Mammary epithelial cell (primary cell): ENCODE measurements at regions not wholly inside any gene's neighbourhood (a gene's known extent, or its start where the extent isn't known, plus 50 kb on each side); places are given as distances from the start of the nearest gene placed in this dataset.
"Not testable (repeated sequence)": the region's sequence is repeated elsewhere in the genome, so short reads cannot be mapped to it uniquely, and the experiment has no call there.

Experiments used
- EZH2 ChIP-seq: IDR thresholded peaks from 2 replicates; pipeline ENCODE4 v1.6.1; 2012; ENCODE audit warnings: low read length, inconsistent platforms, borderline replicate concordance
- TF ChIP-seq, protein P1 (sequence below), 2 donors: IDR thresholded peaks in 1 of 2; conservative IDR thresholded peaks in 1 of 2; 2 replicates each; pipeline ENCODE4 v1.5.1; 2011 to 2012; ENCODE audit warnings: inconsistent platforms in 2 of 2, low read length in 2 of 2, mild to moderate bottlenecking in 2 of 2, control low read depth in 1 of 2, low read depth in 1 of 2; ENCODE audit not compliant: insufficient read depth in 1 of 2; ENCODE audit errors: extremely low read depth in 1 of 2

DNA sequence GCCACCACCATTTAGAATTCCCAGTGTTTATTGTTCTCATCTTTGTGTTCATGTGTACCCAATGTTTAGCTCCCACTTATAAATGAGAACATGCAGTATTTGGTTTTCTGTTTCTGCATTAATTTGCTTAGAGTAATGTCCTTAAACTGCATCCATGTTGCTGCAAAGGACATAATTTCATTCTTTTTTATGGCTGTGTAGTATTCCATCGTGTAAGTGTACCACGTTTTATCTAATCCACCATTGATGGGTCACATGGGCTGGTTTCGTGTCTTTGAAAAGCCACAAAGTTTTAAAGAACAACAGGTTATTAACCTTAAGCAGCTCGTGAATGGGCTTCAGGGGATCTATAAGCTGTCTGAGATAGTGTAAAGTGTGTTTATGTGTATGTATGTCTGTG is 125.2 kb upstream of the CDIN1 start:
- TF ChIP-seq, protein P1, sequence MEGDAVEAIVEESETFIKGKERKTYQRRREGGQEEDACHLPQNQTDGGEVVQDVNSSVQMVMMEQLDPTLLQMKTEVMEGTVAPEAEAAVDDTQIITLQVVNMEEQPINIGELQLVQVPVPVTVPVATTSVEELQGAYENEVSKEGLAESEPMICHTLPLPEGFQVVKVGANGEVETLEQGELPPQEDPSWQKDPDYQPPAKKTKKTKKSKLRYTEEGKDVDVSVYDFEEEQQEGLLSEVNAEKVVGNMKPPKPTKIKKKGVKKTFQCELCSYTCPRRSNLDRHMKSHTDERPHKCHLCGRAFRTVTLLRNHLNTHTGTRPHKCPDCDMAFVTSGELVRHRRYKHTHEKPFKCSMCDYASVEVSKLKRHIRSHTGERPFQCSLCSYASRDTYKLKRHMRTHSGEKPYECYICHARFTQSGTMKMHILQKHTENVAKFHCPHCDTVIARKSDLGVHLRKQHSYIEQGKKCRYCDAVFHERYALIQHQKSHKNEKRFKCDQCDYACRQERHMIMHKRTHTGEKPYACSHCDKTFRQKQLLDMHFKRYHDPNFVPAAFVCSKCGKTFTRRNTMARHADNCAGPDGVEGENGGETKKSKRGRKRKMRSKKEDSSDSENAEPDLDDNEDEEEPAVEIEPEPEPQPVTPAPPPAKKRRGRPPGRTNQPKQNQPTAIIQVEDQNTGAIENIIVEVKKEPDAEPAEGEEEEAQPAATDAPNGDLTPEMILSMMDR (conservative IDR thresholded peaks at IDR 0.05 in 1 of 2, IDR thresholded peaks at IDR 0.05 in 1 of 2; ENCODE audit: extremely low read depth in 1 of 2, insufficient read depth in 1 of 2, low read depth in 1 of 2, low read length in 2 of 2), result not testable (repeated sequence)
- not testable (repeated sequence) for TF ChIP-seq EZH2
